Testis (tissue), 2 donors: ENCODE measurements at regions not wholly inside any gene's neighbourhood (a gene's known extent, or its start where the extent isn't known, plus 50 kb on each side); places are given as distances from the start of the nearest gene placed in this dataset.

Experiments used
- DNase-seq: peaks from one replicate; pipeline ENCODE4 v3.0.0-alpha.2; 2019
- H3K27ac ChIP-seq, 2 donors: fragments of 200-600 bp; sonication (generic); one replicate each; pipeline ENCODE4 v1.5.1; 2019
- H3K27me3 ChIP-seq: fragments of 200-600 bp; sonication (generic); one replicate; pipeline ENCODE4 v1.5.1; 2019
- H3K36me3 ChIP-seq: fragments of 200-600 bp; sonication (generic); one replicate; pipeline ENCODE4 v1.5.1; 2017; ENCODE audit warnings: low read depth; ENCODE audit errors: missing control alignments
- H3K4me1 ChIP-seq: fragments of 200-600 bp; sonication (generic); one replicate; pipeline ENCODE4 v1.5.1; 2019
- H3K4me3 ChIP-seq, 2 donors: fragments of 200-600 bp; sonication (generic); one replicate each; pipeline ENCODE4 v1.5.1; 2017 to 2019
- H3K9me3 ChIP-seq: fragments of 200-600 bp; sonication (generic); one replicate; pipeline ENCODE4 v1.5.1; 2017
- CTCF ChIP-seq, 3 experiments: fragments of 450-650 bp in 2 of 3; fragments of 200-600 bp in 1 of 3; sonication (generic) in 1 of 3; IDR thresholded peaks; one replicate each; pipeline ENCODE4 v1.5.1; 2016 to 2019; ENCODE audit warnings: antibody characterized with exemption in 3 of 3, mild to moderate bottlenecking in 2 of 3, moderate library complexity in 1 of 3
- POLR2A ChIP-seq: fragments of 450-650 bp; IDR thresholded peaks from one replicate; pipeline ENCODE4 v1.6.1; 2017; ENCODE audit warnings: antibody characterized with exemption, mild to moderate bottlenecking, moderate library complexity
- WGBS, 2 donors: methylation state at CpG; one replicate each; pipeline ENCODE4 v1.1.5; 2018; 5-methylcytosine and 5-hydroxymethylcytosine counted together
- intact Hi-C: fragments of 100-400 bp; cut with DNase I; formaldehyde crosslinking; loops from one replicate; pipeline ENCODE4 v1.15.1; 2023; ENCODE audit warnings: low total_unique reads

DNA sequence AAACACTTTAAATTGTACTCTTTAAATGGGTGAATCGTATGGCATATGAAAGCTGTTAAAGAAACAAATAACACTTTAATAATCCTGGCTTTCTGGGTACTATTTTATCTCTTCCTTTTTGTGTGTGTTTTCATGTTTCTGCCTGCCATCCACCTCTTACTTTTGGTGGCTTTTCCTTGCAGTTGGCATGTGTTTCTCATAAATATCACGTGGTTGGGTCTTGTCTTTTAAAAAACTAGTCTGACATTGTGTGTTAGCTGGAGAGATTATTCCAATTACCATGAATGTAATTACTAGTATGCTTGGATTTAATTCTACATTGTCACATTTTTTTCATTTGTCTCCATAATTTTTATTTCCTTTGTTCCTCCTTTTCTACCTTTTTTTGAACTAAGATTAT, 262.9 kb upstream of the B3GAT1 start:
- DNase-seq, result no peak
- intact Hi-C loops, result no loop called here
- Histone ChIP-seq H3K9me3 (no peaks in the 10 kb centered on the region), H3K36me3 (no peaks in the 10 kb centered on the region), H3K4me1 (no peaks in the 10 kb centered on the region), H3K27me3 (no peaks in the 10 kb centered on the region), H3K27ac (no peak overlapping the region), H3K4me3 (no peak overlapping the region)
- TF ChIP-seq CTCF (IDR thresholded peaks at IDR 0.05) (no peak), POLR2A (no peak)
- WGBS, 2 donors, result 65 to 68% methylated on average over 2 of the region's 2 CpGs

DNA sequence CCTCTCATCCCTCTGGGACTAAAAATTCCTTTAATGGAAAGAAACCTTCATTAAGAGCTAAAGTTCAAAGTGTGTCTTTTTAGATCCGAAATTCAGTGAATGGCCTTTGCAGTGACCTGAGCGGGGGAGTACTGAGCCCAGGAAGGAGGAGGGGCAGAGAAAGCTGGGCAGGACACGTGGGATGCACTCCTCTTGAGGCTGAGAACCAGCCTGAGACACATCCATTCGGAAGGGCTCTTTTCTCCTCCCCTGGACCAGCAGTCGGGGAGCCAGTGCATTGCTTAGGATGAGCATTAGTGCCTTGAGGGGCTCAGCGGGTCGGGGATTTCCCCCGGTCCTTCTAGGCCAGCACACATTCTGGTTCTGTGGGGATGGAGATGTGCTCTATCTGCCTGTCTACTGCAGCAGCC, 258.9 kb upstream of the B3GAT1 start:
- 43 to 51% methylated on average over 8 of the region's 8 CpGs for WGBS, 2 donors
- no peaks in the 10 kb centered on the region for H3K4me1 ChIP-seq
- TF ChIP-seq CTCF (IDR thresholded peaks at IDR 0.05) (no peak), POLR2A (no peak)

GRCh38 chr11:134670247-134670782, 258.3 kb upstream of the B3GAT1 start:
- no peak for TF ChIP-seq CTCF (IDR thresholded peaks at IDR 0.05)
- TF ChIP-seq POLR2A, result no peak
- 67 to 68% methylated on average over 5 to 6 of the region's 6 CpGs for WGBS, 2 donors
- no peak overlapping the region for H3K27ac ChIP-seq
- no peak overlapping the region for H3K4me3 ChIP-seq
- H3K27me3 ChIP-seq, result no peaks in the 10 kb centered on the region
- no peaks in the 10 kb centered on the region for H3K36me3 ChIP-seq
- no peaks in the 10 kb centered on the region for H3K4me1 ChIP-seq
- no peak for DNase-seq
- intact Hi-C loops, result no loop called here
- no peaks in the 10 kb centered on the region for H3K9me3 ChIP-seq

More for the DNA sequence above, 258.9 kb upstream of the B3GAT1 start:
- no peaks in the 10 kb centered on the region for H3K36me3 ChIP-seq
- H3K27me3 ChIP-seq, result no peaks in the 10 kb centered on the region
- DNase-seq, result no peak
- intact Hi-C loops, result no loop called here
- H3K9me3 ChIP-seq, result no peaks in the 10 kb centered on the region
- H3K27ac ChIP-seq, result no peak overlapping the region
- no peak overlapping the region for H3K4me3 ChIP-seq

- intact Hi-C loops, result no loop called here
- 87 to 95% methylated on average over 5 of the region's 5 CpGs for WGBS, 2 donors
- TF ChIP-seq POLR2A (no peak), CTCF (IDR thresholded peaks at IDR 0.05) (no peak)
- DNase-seq, result no peak
- no peaks in the 10 kb centered on the region for H3K36me3 ChIP-seq
- H3K27me3 ChIP-seq, result no peaks in the 10 kb centered on the region
- H3K4me3 ChIP-seq, result no peak overlapping the region
- no peaks in the 10 kb centered on the region for H3K4me1 ChIP-seq
- no peak overlapping the region for H3K27ac ChIP-seq
- H3K9me3 ChIP-seq, result no peaks in the 10 kb centered on the region
These were observed 257.8 kb upstream of the B3GAT1 start for GRCh38 chr11:134669796-134670195.

GRCh38 chr11:134668796-134669195, 256.8 kb upstream of the B3GAT1 start:
- no peak overlapping the region for H3K27ac ChIP-seq
- no peak for DNase-seq
- H3K27me3 ChIP-seq, result no peaks in the 10 kb centered on the region
- 75 to 97% methylated on average over 2 to 3 of the region's 3 CpGs for WGBS, 2 donors
- no peak overlapping the region for H3K4me3 ChIP-seq
- TF ChIP-seq POLR2A (no peak), CTCF (IDR thresholded peaks at IDR 0.05) (no peak)
- intact Hi-C loops, result no loop called here
- no peaks in the 10 kb centered on the region for H3K9me3 ChIP-seq
- H3K36me3 ChIP-seq, result no peaks in the 10 kb centered on the region
- no peaks in the 10 kb centered on the region for H3K4me1 ChIP-seq
